GM19468 (cell line): ENCODE measurements at regions not wholly inside any gene's neighbourhood (a gene's known extent, or its start where the extent isn't known, plus 50 kb on each side); places are given as distances from the start of the nearest gene placed in this dataset.
"Not testable (repeated sequence)": the region's sequence is repeated elsewhere in the genome, so short reads cannot be mapped to it uniquely, and the experiment has no call there.

Experiments
- ATAC-seq: cut with Tn5 transposase; IDR thresholded peaks from one replicate; pipeline ENCODE4 v1.9.1; 2021; ENCODE audit warnings: mild to moderate bottlenecking, moderate library complexity, moderate number of reproducible peaks; ENCODE audit not compliant: unreplicated experiment; ENCODE audit errors: extremely low read depth

- no peak for ATAC-seq
Observed at GRCh38 chrX:114097427-114097826, 486.5 kb upstream of the HTR2C start.

GRCh38 chrX:114095789-114096188 is 488.1 kb upstream of the HTR2C start:
- no peak for ATAC-seq

DNA sequence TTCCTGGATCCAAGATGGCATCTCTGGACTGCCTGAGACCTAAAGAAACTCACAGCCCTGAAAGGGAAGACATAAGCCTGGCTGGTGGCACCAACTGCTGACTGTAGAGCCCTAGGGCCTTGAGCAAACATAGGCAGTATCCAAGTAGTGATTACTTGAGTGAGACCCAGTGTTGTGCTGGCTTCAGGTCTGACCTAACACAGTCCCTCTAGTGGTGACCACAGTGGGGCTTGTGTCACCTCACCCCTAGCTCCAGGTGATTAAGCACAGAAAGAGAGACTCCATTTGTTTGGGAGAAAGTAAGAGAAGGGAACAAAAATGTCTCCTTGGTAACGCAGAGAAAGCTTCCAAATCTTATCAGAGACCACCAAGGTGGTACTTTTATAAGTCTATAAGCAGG is 496.3 kb upstream of the HTR2C start:
- no peak for ATAC-seq

GRCh38 chrX:114077773-114078172 is 506.1 kb upstream of the HTR2C start:
- no peak for ATAC-seq

DNA sequence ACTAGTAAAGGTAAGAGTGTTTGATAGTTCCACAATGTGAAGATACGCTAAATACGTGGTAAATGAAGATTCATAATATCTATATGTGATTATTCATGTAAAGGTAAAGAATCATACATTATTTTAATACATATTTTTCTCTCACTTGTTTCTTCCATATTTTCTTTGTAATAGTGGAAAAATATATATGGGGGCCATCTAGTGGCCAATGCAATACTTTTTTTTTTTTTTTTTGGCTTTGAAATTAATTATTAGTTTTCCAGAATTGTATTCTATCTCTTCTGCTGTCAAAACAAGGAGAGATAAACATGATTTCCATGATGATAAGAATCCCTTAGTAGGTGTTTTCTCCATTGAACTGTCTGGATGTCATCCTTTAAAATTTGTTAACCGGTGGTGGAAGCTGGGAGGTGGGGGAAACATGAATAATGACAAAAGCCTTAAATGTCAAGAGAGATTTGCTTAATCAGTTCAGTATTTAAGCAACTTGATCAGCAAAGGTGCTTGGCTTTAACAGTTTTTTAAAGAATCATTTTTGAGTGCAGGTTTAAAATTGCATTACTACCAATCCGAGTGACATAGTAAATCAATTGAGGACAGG is 508.7 kb upstream of the HTR2C start:
- ATAC-seq = no peak

DNA sequence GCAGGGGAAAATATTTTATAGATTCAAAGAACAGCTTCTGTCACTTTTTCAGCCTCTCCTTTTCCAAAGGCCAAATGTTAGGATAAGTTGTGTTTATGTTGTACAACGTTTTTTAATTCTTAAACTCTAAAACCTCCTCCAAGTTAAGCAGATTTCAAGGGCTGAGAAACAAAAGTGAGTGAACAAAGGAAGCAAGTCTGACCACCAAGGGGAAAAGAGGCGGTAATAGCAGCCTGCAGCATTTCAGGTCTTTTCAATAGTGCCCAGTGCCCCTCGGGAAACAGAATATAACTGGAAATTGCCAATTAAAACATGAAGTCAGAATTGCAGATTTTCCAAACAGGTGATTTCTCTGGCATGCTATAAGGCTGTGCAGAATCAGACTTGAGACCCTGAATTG is 510.0 kb upstream of the HTR2C start:
- ATAC-seq = no peak

DNA sequence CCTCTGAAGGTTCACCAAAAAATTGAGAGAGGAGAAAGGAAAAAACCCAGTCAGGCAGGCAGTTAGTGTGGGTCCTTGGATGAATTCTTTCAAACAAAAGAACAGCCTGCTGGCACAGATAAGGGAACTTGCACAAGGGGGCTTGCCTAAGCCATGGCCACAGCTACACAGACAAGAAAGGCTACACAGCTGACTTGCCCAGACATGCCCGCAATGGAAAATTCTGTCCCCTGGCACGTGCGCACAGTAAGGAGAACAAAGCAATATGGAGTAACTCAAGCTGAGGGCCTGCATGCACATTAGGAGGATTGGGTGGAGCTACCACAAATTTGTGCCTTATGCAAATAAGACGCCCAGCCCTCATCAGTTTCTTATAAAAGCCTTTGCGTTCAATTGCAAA is 512.5 kb upstream of the HTR2C start:
- ATAC-seq = no peak

DNA sequence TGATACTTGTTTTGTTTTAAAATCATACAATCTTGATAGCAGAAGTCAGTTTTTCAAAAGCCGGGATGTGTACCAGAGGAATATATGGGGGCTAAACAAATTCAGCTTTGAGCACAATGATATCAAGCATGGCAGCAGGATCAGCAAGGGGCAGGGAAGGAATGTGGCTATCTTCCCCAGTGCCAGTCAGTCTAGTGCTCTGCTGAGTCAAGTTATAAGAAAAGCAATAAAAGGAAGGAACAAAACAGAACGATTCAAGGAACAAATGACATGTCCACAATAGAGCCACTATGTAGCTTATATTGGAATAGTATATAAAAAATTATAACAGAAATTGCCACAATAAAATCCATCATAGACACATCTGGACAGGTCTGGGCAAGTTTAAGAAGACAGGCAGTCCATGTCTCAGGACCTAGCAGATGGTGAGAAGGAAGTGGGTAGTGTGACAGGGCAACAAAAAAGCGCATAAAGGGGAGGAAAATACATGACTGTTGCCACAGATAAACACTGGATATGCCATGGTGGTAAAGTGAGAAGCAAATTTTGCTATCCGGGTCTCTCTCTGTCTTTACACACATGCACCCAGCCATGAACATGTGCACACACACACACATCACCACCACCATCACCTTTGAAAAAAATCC is 518.2 kb upstream of the HTR2C start:
- ATAC-seq = no peak

DNA sequence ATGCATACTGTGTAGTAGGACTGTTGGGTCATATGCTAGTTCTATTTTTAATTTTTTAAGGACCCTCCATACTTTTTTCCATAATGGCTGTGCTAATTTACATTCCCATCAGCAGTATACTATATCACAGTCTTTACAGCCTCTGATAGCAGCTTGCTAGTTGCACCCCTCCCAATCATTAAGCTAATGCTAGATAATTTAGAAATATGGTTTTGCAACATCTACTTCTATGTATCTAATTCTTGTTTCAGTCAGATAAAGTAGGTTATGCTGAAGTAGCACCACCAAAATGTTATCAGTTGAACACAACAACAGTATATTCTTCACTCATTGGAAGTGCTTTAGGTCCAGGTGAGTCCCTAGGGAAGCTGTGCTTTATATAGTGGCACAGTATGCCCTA is 522.7 kb upstream of the HTR2C start:
- ATAC-seq = no peak

GRCh38 chrX:114058988-114059418 is 524.9 kb upstream of the HTR2C start:
- ATAC-seq = no peak

- not testable (repeated sequence) for ATAC-seq
Observed at GRCh38 chrX:114057422-114057821, 526.5 kb upstream of the HTR2C start.

- no peak for ATAC-seq
Observed at GRCh38 chrX:114051667-114052315, 532.1 kb upstream of the HTR2C start.

- no peak for ATAC-seq
Observed at GRCh38 chrX:114050075-114050796, 533.6 kb upstream of the HTR2C start.

- ATAC-seq = no peak
Observed at GRCh38 chrX:114049063-114049462, 534.8 kb upstream of the HTR2C start.

- ATAC-seq = no peak
Observed at GRCh38 chrX:114047558-114047957, 536.3 kb upstream of the HTR2C start.

GRCh38 chrX:114046695-114047279 is 537.1 kb upstream of the HTR2C start:
- ATAC-seq = no peak

GRCh38 chrX:114041470-114041869 is 542.4 kb upstream of the HTR2C start:
- ATAC-seq = not testable (repeated sequence)

DNA sequence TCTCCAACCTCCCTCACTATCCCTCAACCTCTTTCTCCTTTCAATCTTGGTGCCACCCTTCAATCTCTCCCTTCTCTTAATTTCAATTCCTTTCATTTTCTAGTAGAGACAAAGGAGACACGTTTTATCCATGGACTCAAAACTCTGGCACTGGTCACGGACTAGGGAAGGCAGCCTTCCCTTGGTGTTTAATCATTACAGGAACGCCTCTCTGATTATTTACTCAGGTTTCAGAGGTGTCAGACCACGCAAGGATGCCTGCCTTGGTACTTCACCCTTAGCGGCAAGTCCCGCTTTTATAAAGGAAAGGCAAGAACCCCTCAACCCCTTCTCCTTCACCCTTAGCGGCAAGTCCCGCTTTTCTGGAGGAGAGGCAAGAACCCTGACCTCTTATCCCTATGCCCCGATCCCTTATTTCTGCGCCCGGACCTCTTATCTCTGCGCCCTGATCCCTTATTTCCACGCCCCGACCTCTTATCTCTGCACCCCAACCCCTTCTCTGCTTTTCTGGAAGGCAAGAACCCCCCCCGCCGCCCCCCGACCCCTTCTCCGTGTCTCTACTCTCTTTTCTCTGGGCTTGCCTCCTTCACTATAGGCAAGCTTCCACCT is 543.1 kb upstream of the HTR2C start:
- ATAC-seq = not testable (repeated sequence)

DNA sequence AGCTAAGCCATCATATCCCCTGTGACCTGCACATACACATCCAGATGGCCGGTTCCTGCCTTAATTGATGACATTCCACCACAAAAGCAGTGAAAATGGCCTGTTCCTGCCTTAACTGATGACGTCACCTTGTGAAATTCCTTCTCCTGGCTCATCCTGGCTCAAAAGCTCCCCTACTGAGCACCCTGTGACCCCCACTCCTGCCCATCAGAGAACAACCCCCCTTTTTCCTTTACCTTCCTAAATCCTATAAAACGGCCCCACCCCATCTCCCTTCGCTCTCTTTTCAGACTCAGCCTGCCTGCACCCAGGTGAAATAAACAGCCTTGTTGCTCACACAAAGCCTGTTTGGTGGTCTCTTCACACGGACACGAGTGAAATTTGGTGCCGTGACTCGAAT is 543.8 kb upstream of the HTR2C start:
- ATAC-seq = not testable (repeated sequence)

- no peak for ATAC-seq
Observed at GRCh38 chrX:114038358-114038757, 545.5 kb upstream of the HTR2C start.
